Adrenal gland (tissue), 5 donors: ENCODE measurements at regions not wholly inside any gene's neighbourhood (a gene's known extent, or its start where the extent isn't known, plus 50 kb on each side); places are given as distances from the start of the nearest gene placed in this dataset.

ENCODE experiments used
- POLR2A ChIP-seq, 2 donors: fragments of 450-650 bp; IDR thresholded peaks; one replicate each; pipeline ENCODE4 v1.6.1; 2017; ENCODE audit warnings: antibody characterized with exemption in 2 of 2, mild to moderate bottlenecking in 2 of 2, moderate library complexity in 1 of 2
- TF ChIP-seq, protein P1 (sequence below), 6 experiments: fragments of 450-650 bp in 4 of 6; fragments of 200-600 bp in 2 of 6; sonication (generic) in 1 of 6; IDR thresholded peaks; 1 replicate in 5 of 6; 2 replicates in 1 of 6; pipeline versions ENCODE4 v1.5.1 to v1.8.0; 2016 to 2021; ENCODE audit warnings: antibody characterized with exemption in 6 of 6, mild to moderate bottlenecking in 2 of 6, moderate library complexity in 1 of 6
- donor health status: DM: no; HTN: no; CAD: no.

DNA sequence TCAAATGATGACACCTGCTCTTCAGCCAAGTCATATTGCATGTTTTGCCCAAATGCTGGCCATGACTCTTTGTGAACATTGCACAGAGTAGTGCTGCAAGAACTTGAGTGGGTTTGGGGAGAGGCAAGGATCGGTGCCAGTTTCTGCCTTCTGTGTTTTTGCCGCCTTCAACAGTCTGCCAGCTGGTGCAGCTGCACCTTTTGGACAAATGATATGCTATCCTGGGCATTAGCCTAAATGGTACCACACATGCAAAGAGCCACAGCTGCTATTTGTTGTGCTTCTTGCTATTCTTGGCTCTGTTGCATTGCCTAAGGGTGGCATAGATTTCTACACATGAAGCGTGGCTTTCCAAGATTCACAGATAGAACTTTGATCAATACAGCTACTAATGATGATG is 189.0 kb upstream of the CCN2 start:
- TF ChIP-seq, protein P1, sequence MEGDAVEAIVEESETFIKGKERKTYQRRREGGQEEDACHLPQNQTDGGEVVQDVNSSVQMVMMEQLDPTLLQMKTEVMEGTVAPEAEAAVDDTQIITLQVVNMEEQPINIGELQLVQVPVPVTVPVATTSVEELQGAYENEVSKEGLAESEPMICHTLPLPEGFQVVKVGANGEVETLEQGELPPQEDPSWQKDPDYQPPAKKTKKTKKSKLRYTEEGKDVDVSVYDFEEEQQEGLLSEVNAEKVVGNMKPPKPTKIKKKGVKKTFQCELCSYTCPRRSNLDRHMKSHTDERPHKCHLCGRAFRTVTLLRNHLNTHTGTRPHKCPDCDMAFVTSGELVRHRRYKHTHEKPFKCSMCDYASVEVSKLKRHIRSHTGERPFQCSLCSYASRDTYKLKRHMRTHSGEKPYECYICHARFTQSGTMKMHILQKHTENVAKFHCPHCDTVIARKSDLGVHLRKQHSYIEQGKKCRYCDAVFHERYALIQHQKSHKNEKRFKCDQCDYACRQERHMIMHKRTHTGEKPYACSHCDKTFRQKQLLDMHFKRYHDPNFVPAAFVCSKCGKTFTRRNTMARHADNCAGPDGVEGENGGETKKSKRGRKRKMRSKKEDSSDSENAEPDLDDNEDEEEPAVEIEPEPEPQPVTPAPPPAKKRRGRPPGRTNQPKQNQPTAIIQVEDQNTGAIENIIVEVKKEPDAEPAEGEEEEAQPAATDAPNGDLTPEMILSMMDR (IDR thresholded peaks at IDR 0.05) = no peak
- TF ChIP-seq POLR2A (IDR thresholded peaks at IDR 0.05) = no peak
